ENCODE measurements at regions not wholly inside any gene's neighbourhood (a gene's known extent, or its start where the extent isn't known, plus 50 kb on each side); places are given as distances from the start of the nearest gene placed in this dataset.

DNA sequence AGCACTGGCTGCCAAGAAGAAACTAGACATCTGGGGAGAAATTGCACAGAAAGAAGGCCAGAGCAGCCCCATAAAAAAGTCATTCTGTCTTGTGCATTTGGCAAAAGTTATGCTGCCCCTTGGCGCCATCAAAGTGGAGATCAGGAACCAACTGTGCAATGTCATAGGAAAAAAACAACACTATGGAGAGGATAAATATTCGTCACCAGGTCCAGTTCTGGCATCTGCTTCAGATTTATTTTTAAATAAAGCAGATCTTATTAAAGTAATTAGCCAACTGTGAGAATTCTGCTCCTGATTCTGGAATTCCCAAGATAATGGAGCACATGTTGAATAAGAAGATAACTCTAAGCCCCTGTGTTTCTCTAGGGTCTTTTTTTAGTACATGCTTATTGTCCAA, 500.0 kb upstream of the IL12A start:
- TF ChIP-seq CTCF (IDR thresholded peaks at IDR 0.05) (no peak), POLR2A (IDR thresholded peaks at IDR 0.05) (no peak), EP300 (IDR thresholded peaks at IDR 0.05; ENCODE audit: low read depth) (no peak), POLR2AphosphoS5 (IDR thresholded peaks at IDR 0.05) (no peak)
